HS-27A (cell line): ENCODE measurements at regions not wholly inside any gene's neighbourhood (a gene's known extent, or its start where the extent isn't known, plus 50 kb on each side); places are given as distances from the start of the nearest gene placed in this dataset.

Experiments
- DNase-seq: peaks from one replicate; pipeline ENCODE4 v3.0.0-alpha.2; 2012; ENCODE audit warnings: low read depth, missing footprints

GRCh38 chr4:119932277-119932676, 134.4 kb downstream of the MAD2L1 start:
- DNase-seq: no peak

GRCh38 chr4:119930546-119930945, 136.1 kb downstream of the MAD2L1 start:
- peak; percentile 7 for DNase-seq

- no peak for DNase-seq
Observed at GRCh38 chr4:119921830-119922229, 144.8 kb downstream of the MAD2L1 start.

- DNase-seq: no peak
Observed at GRCh38 chr4:119906277-119906676, 160.4 kb downstream of the MAD2L1 start.

GRCh38 chr4:119898211-119898610, 168.4 kb downstream of the MAD2L1 start:
- DNase-seq: no peak

- DNase-seq: no peak
Observed at GRCh38 chr4:119897260-119897659, 169.4 kb downstream of the MAD2L1 start.

- no peak for DNase-seq
Observed at GRCh38 chr4:119894650-119895208, 171.9 kb downstream of the MAD2L1 start.

- DNase-seq: no peak
Observed at GRCh38 chr4:119873794-119874325, 192.8 kb downstream of the MAD2L1 start.

- no peak for DNase-seq
Observed at GRCh38 chr4:119873132-119873531, 193.5 kb downstream of the MAD2L1 start.

GRCh38 chr4:119872371-119873016, 194.2 kb downstream of the MAD2L1 start:
- no peak for DNase-seq

GRCh38 chr4:119870856-119871255, 195.8 kb downstream of the MAD2L1 start:
- no peak for DNase-seq

GRCh38 chr4:119865789-119866188, 200.9 kb downstream of the MAD2L1 start:
- DNase-seq: no peak

- no peak for DNase-seq
Observed at GRCh38 chr4:119865389-119865788, 201.3 kb downstream of the MAD2L1 start.

- no peak for DNase-seq
Observed at GRCh38 chr4:119861731-119862130, 204.9 kb downstream of the MAD2L1 start.

- DNase-seq: no peak
Observed at GRCh38 chr4:119858176-119858575, 208.5 kb downstream of the MAD2L1 start.

GRCh38 chr4:119854364-119854763, 212.3 kb downstream of the MAD2L1 start:
- no peak for DNase-seq

- no peak for DNase-seq
Observed at GRCh38 chr4:119851649-119852048, 215.0 kb downstream of the MAD2L1 start.

- no peak for DNase-seq
Observed at GRCh38 chr4:119841361-119841760, 212.8 kb upstream of the PDE5A start.

GRCh38 chr4:119835613-119835910, 207.0 kb upstream of the PDE5A start:
- no peak for DNase-seq

GRCh38 chr4:119834906-119835612, 206.5 kb upstream of the PDE5A start:
- no peak for DNase-seq

- no peak for DNase-seq
Observed at GRCh38 chr4:119833611-119834010, 205.0 kb upstream of the PDE5A start.

- peak; percentile 36 for DNase-seq
Observed at GRCh38 chr4:119832776-119833175, 204.2 kb upstream of the PDE5A start.

GRCh38 chr4:119829326-119829725, 200.7 kb upstream of the PDE5A start:
- DNase-seq: no peak
